B cell (primary cell): ENCODE measurements at regions not wholly inside any gene's neighbourhood (a gene's known extent, or its start where the extent isn't known, plus 50 kb on each side); places are given as distances from the start of the nearest gene placed in this dataset.

Experiments used
- ATAC-seq: fragments of 200-7000 bp; cut with Tn5 transposase; one replicate; pipeline ENCODE4 v1.10.0; 2021; ENCODE audit warnings: low read depth, mild to moderate bottlenecking, moderate number of reproducible peaks, moderate library complexity
- CTCF ChIA-PET: fragments of 350-600 bp; sonication (Branson Sonifier 250); formaldehyde crosslinking; loops from one replicate; lab custom pipeline; 2021; ENCODE audit warnings: antibody characterized with exemption, inconsistent platforms; lab: Charles Lee
- POLR2A ChIA-PET: fragments of 350-600 bp; sonication (Branson Sonifier 250); formaldehyde crosslinking; loops from one replicate; lab custom pipeline; 2021; ENCODE audit warnings: antibody characterized with exemption; lab: Charles Lee
- DNase-seq: peaks from one replicate; pipeline ENCODE4 v3.0.0; 2013
- H2AFZ ChIP-seq: 2 replicates; pipeline ENCODE4 v1.6.1; 2012; ENCODE audit warnings: mild to moderate bottlenecking, low read depth, low read length; ENCODE audit not compliant: insufficient read depth, poor library complexity, severe bottlenecking
- H3K27ac ChIP-seq, 2 donors: 1 replicate in 1 of 2; 2 replicates in 1 of 2; pipeline ENCODE4 v1.5.1; 2012 to 2013; ENCODE audit warnings: low read length in 2 of 2, mild to moderate bottlenecking in 2 of 2, moderate library complexity in 1 of 2
- H3K27me3 ChIP-seq, 4 experiments: fragments of 200-600 bp in 1 of 4; sonication (generic) in 1 of 4; replicated peaks in 1 of 4; 1 replicate in 2 of 4; 2 replicates in 2 of 4; pipeline versions ENCODE4 v1.6.1 to v1.7.0; 2013 to 2016; ENCODE audit warnings: low read length in 3 of 4, mild to moderate bottlenecking in 2 of 4, mixed read lengths in 1 of 4, moderate library complexity in 1 of 4; ENCODE audit not compliant: insufficient read depth in 4 of 4, control insufficient read depth in 3 of 4; ENCODE audit errors: control extremely low read depth in 1 of 4
- H3K36me3 ChIP-seq, 2 experiments: replicated peaks in 1 of 2; 1 replicate in 1 of 2; 2 replicates in 1 of 2; pipeline versions ENCODE4 v1.6.1 to v1.7.1; 2013; ENCODE audit warnings: low read length in 1 of 2; ENCODE audit not compliant: insufficient read depth in 2 of 2, control insufficient read depth in 1 of 2; ENCODE audit errors: control extremely low read depth in 1 of 2, extremely low read depth in 1 of 2
- H3K4me1 ChIP-seq, 2 donors: fragments of 200-600 bp in 1 of 2; sonication (generic) in 1 of 2; 1 replicate in 1 of 2; 2 replicates in 1 of 2; pipeline versions ENCODE4 v1.5.1 to v1.6.1; 2013 to 2017; ENCODE audit warnings: low read length in 2 of 2; ENCODE audit not compliant: control insufficient read depth in 2 of 2, insufficient read depth in 2 of 2
- H3K4me2 ChIP-seq: replicated peaks from 2 replicates; pipeline ENCODE3; 2012; ENCODE audit warnings: mild to moderate bottlenecking, low read depth, low read length; ENCODE audit not compliant: poor library complexity, severe bottlenecking
- H3K4me3 ChIP-seq, 5 experiments: fragments of 200-600 bp in 1 of 5; sonication (generic) in 1 of 5; 1 replicate in 3 of 5; 2 replicates in 2 of 5; pipeline versions ENCODE4 v1.5.1 to v1.7.0; 2011 to 2016; ENCODE audit warnings: low read length in 4 of 5, mild to moderate bottlenecking in 4 of 5, low read depth in 2 of 5, control low read depth in 1 of 5, moderate library complexity in 1 of 5; ENCODE audit not compliant: insufficient read depth in 1 of 5; ENCODE audit errors: control extremely low read depth in 1 of 5, extremely low read depth in 1 of 5
- H3K79me2 ChIP-seq: fragments of 200-600 bp; sonication (generic); one replicate; pipeline ENCODE4 v1.6.0; 2016; ENCODE audit warnings: low read length; ENCODE audit not compliant: control insufficient read depth, insufficient read depth
- H3K9ac ChIP-seq: fragments of 200-600 bp; sonication (generic); 2 replicates; pipeline ENCODE4 v1.6.1; 2017; ENCODE audit warnings: mild to moderate bottlenecking, low read length, moderate library complexity
- H3K9me3 ChIP-seq, 3 donors: one replicate each; pipeline versions ENCODE4 v1.6.1 to v1.7.1; 2013; ENCODE audit warnings: low read length in 2 of 3; ENCODE audit not compliant: control insufficient read depth in 2 of 3, insufficient read depth in 1 of 3; ENCODE audit errors: control extremely low read depth in 1 of 3
- H4K20me1 ChIP-seq: 2 replicates; pipeline ENCODE4 v1.6.0; 2012; ENCODE audit warnings: mild to moderate bottlenecking, low read length; ENCODE audit not compliant: insufficient read depth, control insufficient read depth, poor library complexity, severe bottlenecking
- H3K27ac Mint-ChIP-seq: one replicate; pipeline ENCODE4 v1.8.0; 2021; ENCODE audit warnings: mixed read lengths
- H3K27me3 Mint-ChIP-seq: one replicate; pipeline ENCODE4 v1.8.0; 2021; ENCODE audit warnings: mixed read lengths
- H3K4me1 Mint-ChIP-seq: one replicate; pipeline ENCODE4 v1.8.0; 2021; ENCODE audit warnings: mixed read lengths
- H3K4me3 Mint-ChIP-seq: one replicate; pipeline ENCODE4 v1.8.0; 2021; ENCODE audit warnings: mixed read lengths
- H3K9me3 Mint-ChIP-seq: one replicate; pipeline ENCODE4 v1.8.0; 2022; ENCODE audit warnings: mixed read lengths; ENCODE audit not compliant: insufficient read depth
- CTCF ChIP-seq: fragments of 200-600 bp; IDR thresholded peaks from one replicate; pipeline ENCODE4 v1.8.0; 2022; ENCODE audit warnings: antibody characterized with exemption, mild to moderate bottlenecking
- EZH2 ChIP-seq: IDR thresholded peaks from 2 replicates; pipeline ENCODE4 v1.6.1; 2012; ENCODE audit warnings: borderline replicate concordance, low read depth, mild to moderate bottlenecking, moderate library complexity, low read length; ENCODE audit not compliant: insufficient read depth, poor library complexity, severe bottlenecking
- WGBS: methylation state at CpG from one replicate; pipeline ENCODE4 v1.1.5; 2013; ENCODE audit warnings: missing lambda C conversion rate; ENCODE audit not compliant: insufficient coverage; 5-methylcytosine and 5-hydroxymethylcytosine counted together
- intact Hi-C: fragments of 100-400 bp; cut with micrococcal nuclease; formaldehyde crosslinking; loops from one replicate; pipeline ENCODE4 v1.10.0; 2022

DNA sequence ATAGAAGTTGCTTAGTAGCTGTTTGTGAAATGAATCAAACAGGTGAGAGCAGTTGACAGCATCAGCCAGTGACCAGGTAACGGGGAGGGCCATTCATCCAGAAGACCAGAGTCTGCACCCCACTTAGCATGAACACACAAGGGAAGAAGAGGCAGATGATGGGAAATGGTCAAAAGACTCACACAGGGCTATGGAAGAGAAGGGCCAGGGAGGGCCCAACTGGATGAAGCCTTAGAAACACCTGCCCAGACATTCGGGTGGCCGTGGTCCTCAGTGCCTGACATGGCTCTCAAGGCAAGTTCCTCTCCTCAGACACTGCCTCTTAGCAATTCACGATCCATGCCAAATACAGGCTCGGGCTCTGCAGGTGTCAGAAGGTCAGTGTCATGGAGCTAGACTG, 354.1 kb downstream of the TCERG1L start:
- peaks cover 0 to 13% (median 0%) of the 10 kb centered on the region in 3 donors for H3K9me3 ChIP-seq
- no peaks in the 10 kb centered on the region for H3K36me3 ChIP-seq
- no peaks in the 10 kb centered on the region for H3K9me3 Mint-ChIP-seq
- no peak for ATAC-seq
- intact Hi-C loops, result no loop called here
- H3K27ac ChIP-seq, result no peak overlapping the region
- no peaks in the 10 kb centered on the region for H3K79me2 ChIP-seq
- CTCF ChIA-PET, result no interaction called here
- no peaks in the 10 kb centered on the region for H3K4me1 ChIP-seq
- no peaks in the 10 kb centered on the region for H3K27me3 Mint-ChIP-seq
- no peak overlapping the region for H3K4me2 ChIP-seq
- no peak overlapping the region for H3K4me3 ChIP-seq
- H3K27ac Mint-ChIP-seq, result no peak overlapping the region
- H2AFZ ChIP-seq, result no peak overlapping the region
- no peaks in the 10 kb centered on the region for H3K27me3 ChIP-seq
- 97% methylated on average over 3 of the region's 5 CpGs for WGBS
- POLR2A ChIA-PET, result no interaction called here
- H3K4me1 Mint-ChIP-seq, result no peaks in the 10 kb centered on the region
- H3K4me3 Mint-ChIP-seq, result no peak overlapping the region
- DNase-seq, result no peak
- no peaks in the 10 kb centered on the region for H4K20me1 ChIP-seq
- TF ChIP-seq CTCF (no peak), EZH2 (no peak)
- H3K9ac ChIP-seq, result no peak overlapping the region

GRCh38 chr10:130958003-130958402, 353.5 kb downstream of the TCERG1L start:
- H3K27me3 ChIP-seq, result no peaks in the 10 kb centered on the region
- H3K9ac ChIP-seq, result no peak overlapping the region
- H3K9me3 ChIP-seq, result peaks cover 0 to 19% (median 0%) of the 10 kb centered on the region in 3 donors
- DNase-seq, result no peak
- H4K20me1 ChIP-seq, result no peaks in the 10 kb centered on the region
- 82% methylated on average over 5 of the region's 6 CpGs for WGBS
- TF ChIP-seq EZH2 (no peak), CTCF (no peak)
- H3K4me3 ChIP-seq, result no peak overlapping the region
- ATAC-seq, result no peak
- no peaks in the 10 kb centered on the region for H3K4me1 ChIP-seq
- no peaks in the 10 kb centered on the region for H3K79me2 ChIP-seq
- CTCF ChIA-PET, result no interaction called here
- no peak overlapping the region for H3K27ac ChIP-seq
- POLR2A ChIA-PET, result no interaction called here
- H3K4me1 Mint-ChIP-seq, result no peaks in the 10 kb centered on the region
- H3K4me2 ChIP-seq, result no peak overlapping the region
- no peaks in the 10 kb centered on the region for H3K9me3 Mint-ChIP-seq
- H3K36me3 ChIP-seq, result no peaks in the 10 kb centered on the region
- H3K4me3 Mint-ChIP-seq, result no peak overlapping the region
- intact Hi-C loops, result no loop called here
- H3K27me3 Mint-ChIP-seq, result no peaks in the 10 kb centered on the region
- no peak overlapping the region for H3K27ac Mint-ChIP-seq
- no peak overlapping the region for H2AFZ ChIP-seq
